GM18508 (cell line): ENCODE measurements at regions not wholly inside any gene's neighbourhood (a gene's known extent, or its start where the extent isn't known, plus 50 kb on each side); places are given as distances from the start of the nearest gene placed in this dataset.
"Not testable (repeated sequence)": the region's sequence is repeated elsewhere in the genome, so short reads cannot be mapped to it uniquely, and the experiment has no call there.

ENCODE experiments used
- ATAC-seq: cut with Tn5 transposase; IDR thresholded peaks from one replicate; pipeline ENCODE4 v1.9.1; 2021; ENCODE audit warnings: moderate number of reproducible peaks; ENCODE audit not compliant: insufficient read depth, unreplicated experiment

DNA sequence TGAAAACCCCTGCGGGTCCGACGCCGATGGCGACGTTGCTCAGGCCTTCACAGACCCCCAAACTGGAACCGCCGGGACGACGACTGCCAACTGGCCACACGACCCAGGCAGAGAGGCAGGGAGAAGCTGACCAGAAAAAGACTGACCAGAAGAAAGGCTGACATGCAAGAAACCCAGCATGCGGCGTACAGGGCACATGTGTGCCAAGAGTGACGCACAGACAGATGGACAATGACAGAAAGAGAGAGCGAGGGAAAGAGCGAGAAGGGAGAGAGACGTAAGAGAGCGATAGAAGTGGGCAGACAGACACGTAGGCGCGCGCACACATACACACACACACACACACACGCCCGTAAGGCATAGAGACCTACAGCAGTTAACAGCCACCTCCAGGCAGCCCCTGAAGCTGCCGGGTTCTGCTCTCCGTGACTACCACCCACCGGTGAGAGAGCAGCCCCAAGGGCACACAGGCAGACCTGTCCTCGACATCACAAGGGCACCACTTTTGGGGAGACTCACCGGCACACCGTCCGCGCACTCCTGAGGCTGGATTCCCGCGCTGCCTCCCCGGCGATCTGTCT, 67.2 kb upstream of the ZNF527 start:
- no peak for ATAC-seq

DNA sequence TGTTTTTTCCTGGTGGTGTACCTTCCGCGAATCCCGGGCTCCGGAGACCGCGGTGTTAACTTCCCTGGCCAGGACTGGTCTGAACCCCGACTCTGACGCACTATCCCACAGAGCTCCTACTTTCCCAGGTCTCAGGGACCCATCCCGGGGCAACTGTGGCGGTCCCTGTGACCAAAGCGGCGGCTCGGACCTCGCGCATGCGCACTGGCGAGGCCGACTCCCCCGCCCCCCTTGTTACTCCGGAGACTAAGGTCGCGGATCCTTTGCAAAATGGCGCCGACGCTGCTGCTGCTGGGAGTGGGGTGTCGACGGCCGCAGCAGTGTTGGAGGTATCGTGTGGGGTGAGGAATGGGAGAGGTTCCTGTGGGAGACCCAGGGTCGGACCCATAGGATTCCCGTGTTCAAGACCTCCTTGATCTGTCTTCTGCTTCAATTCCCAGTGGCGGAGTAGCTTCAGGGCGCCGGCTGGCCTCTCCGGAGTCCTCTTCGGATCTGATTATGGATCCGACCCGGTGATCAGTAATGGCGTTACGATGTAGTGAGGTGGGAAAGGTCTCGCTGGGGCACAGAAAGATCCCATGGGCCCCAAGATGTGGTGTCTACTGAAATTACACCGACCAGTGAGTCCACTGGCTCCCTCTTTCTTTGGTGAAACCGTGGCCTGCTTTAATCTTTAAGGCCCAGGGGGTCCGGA, 66.6 kb upstream of the ZNF527 start:
- no peak for ATAC-seq

DNA sequence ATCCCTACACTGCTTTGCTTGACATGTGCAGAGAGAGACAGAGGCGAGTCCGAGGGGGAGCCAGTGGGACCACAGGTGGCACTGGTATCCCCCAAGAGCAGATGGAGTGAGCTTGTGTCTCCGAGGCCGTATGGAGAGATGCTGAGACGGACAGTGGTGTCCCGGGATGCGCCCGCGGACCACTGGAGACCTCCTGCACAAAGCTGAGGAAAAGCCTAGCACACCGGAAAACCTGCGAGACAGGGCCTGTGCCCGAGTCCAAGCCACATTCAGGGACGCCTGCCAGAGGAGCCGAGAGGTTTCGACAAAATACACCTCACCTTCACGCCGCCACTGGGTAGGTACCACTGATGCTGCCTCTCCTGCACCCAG, 66.0 kb upstream of the ZNF527 start:
- no peak for ATAC-seq

DNA sequence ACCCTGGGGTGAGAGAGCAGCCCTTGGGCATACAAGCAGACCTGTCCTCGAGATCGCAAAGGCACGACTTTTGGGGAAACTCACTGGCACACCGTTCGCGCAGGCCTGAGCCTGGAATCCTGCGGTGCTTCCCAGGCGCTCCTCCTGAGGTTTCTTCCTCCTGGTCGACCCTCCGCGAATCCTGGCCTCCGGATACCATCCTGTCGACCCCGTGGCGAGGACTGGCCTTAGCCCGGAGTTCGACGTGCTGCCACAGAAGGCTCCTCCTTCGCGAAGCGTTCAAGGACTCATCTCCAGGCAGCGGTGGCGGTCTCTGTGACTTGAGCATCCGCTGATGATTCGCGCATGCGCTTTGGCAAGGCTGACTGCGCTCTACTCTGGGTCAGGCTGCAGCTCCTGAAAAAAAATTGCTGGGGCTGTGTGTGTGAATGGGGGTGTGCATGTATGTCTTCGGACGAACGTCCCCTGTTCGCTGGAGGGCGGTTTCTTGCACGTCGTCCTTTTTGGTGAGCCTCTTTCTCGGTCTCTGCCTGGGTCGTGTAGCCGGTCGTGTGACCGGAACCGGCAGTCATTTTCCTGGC, 64.4 kb upstream of the ZNF527 start:
- ATAC-seq, result no peak

DNA sequence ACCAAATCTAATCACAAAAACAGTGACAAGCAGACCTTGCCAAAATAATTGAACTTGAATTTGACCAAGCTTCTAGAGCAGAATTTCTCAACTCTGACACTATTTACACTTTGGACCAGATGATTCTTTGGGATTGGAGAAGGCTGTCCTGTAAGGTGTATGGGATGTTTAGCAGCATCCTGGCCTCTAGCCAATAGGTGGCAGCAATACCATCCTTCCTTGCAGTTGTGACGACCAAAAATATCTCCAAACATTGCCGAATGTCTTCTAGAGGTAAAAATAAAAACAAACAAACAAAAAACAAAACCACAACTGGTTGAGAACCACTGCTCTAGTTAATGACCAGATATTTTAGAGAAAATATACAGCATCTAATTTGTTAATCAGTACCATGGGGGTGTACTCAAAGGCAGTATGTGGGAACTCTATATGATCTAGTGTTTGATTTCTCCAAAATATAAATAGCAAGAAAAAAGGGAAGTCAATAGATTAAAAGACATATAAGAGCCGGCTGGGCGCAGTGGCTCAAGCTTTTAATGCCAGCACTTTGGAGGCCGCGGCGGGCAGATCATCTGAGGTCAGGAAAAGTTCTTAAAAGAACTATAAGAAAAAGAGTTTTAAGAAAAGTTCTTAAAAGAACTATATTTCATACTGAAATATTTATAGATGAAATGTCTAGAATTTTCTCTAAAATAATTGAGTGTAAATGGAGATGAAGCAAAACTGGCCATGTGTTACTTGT, 60.9 kb upstream of the ZNF527 start:
- no peak for ATAC-seq

DNA sequence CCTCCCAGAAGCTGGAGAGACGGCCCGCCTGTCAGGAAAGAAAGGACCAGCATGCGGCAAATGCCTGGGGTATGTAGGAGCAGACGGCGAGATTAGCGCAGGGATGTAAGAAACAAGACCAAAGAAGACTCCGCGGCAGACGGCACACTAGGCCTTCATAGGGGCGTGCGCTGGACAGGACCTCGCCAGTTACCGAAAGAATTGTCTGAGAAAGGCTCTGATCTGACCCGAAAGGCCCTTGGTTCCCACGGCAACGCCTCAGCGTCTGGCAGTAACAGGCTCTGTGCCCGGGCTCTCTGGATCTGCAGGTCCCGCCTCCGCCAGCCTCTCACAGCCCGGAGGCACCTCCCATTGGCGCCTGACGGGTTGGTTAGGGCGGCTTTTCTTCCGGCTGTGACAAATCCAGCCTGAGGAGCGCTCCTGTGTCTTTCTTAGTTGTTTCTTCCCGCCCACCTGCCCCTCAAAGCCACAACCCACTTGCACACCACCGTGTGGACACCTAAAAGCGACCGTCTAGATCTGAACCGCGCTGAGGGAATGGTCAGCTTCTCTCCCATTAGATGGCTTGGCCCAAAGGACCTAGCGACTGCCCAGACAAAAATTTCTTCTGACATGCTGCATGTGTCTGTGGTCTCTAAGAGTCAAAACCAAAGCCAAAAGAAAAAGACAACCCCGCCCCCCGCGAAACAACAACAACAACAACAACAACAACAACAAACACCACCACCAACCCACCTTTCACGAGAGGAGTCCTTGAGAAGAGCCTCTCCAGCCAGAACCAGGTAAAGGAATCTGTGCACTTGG, 58.2 kb upstream of the ZNF527 start:
- ATAC-seq, result not testable (repeated sequence)

DNA sequence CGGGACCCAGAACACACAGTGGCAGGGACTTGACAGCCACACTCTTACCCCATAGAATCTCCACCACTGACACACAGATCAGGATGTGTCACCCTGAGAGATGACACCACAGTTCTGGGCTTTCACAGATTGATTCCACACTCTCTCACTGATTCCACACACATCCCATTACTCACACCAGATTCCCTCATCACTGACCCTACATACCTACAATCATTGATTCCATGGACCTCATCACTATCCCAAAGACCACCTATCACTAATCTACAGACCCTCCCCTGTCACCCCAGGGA, 57.6 kb upstream of the ZNF527 start:
- no peak for ATAC-seq

DNA sequence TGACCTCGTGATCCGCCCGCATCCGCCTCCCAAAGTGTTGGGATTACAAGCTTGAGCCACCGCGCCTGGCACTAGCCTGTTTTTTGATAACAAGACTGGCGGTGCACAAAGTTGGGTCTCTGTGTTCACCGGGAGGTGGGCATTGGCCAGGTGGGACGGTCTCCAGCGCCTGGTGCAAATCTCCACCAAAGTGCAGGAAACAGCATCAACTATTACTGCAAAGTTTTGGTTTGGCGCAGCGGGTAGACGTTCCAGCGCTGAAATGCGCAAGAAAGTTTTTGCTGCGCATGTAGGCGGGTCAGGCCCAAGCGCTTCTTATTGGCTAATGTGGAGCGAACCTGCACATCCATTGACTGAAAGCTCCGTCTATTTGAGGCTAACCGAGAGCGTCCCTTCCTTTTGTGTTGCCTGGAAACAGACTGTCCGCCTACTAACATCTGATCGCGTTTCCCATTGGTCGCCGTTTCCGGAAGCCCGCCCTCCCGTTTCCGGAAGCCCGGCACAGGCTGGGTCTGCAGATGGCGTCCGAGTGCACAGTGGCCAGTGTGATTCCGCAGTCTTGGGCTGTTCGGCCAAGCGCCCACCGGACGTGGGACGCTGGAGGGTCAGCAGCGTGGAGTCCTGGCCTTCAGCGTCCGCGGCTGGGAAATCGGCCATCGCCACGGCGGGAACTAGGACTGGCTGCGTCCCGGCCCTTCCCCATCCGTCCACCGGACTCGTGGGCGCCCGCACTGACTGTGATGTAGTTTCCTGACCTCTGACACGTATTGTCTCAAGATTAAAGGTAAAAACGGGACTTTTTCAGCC, 53.3 kb upstream of the ZNF527 start:
- ATAC-seq, result peak; percentile 93

DNA sequence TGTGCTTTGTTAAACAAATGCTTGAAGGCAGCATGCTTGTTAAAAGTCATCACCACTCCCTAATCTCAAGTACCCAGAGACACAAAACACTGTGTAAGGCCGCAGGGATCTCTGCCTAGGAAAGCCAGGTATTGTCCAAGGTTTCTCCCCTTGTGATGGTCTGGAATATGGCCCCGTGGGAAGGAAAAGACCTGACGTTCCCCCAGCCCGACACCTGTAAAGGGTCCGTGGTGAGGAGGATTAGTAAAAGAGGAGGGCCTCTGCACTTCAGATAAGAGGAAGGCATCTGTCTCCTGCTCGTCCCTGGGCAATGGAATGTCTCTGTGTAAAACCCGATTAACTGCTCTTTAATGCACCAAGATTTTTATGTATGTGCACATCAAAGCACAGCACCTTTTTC, 49.9 kb upstream of the ZNF527 start:
- not testable (repeated sequence) for ATAC-seq
